ENCODE measurements at regions not wholly inside any gene's neighbourhood (a gene's known extent, or its start where the extent isn't known, plus 50 kb on each side); places are given as distances from the start of the nearest gene placed in this dataset.
"Not testable (repeated sequence)": the region's sequence is repeated elsewhere in the genome, so short reads cannot be mapped to it uniquely, and the experiment has no call there.

- DNase-seq = no peak
Measured at GRCh38 chr15:79608066-79608864, 176.1 kb downstream of the MINAR1 start.

- no peak for DNase-seq
Measured at GRCh38 chr15:79609506-79609905, 177.4 kb downstream of the MINAR1 start.

- no peak for DNase-seq
Measured at GRCh38 chr15:79610021-79610420, 177.9 kb downstream of the MINAR1 start.

GRCh38 chr15:79615754-79616153, 183.6 kb downstream of the MINAR1 start:
- no peak for DNase-seq

- DNase-seq = no peak
Measured at GRCh38 chr15:79617071-79617470, 184.9 kb downstream of the MINAR1 start.

GRCh38 chr15:79620112-79620857, 188.1 kb downstream of the MINAR1 start:
- no peak for DNase-seq

GRCh38 chr15:79621805-79622204, 189.7 kb downstream of the MINAR1 start:
- not testable (repeated sequence) for DNase-seq

GRCh38 chr15:79623488-79623887, 191.4 kb downstream of the MINAR1 start:
- no peak for DNase-seq

- DNase-seq = no peak
Measured at GRCh38 chr15:79629687-79630086, 197.6 kb downstream of the MINAR1 start.

GRCh38 chr15:79632457-79632856, 200.3 kb downstream of the MINAR1 start:
- DNase-seq = no peak

GRCh38 chr15:79635149-79635771, 203.1 kb downstream of the MINAR1 start:
- DNase-seq = no peak

GRCh38 chr15:79635897-79636561, 203.9 kb downstream of the MINAR1 start:
- DNase-seq = no peak

GRCh38 chr15:79640206-79640605, 208.1 kb downstream of the MINAR1 start:
- no peak for DNase-seq

GRCh38 chr15:79641841-79642240, 209.7 kb downstream of the MINAR1 start:
- DNase-seq = no peak

- no peak for DNase-seq
Measured at GRCh38 chr15:79643393-79643792, 211.3 kb downstream of the MINAR1 start.

- DNase-seq = no peak
Measured at GRCh38 chr15:79644091-79644490, 212.0 kb downstream of the MINAR1 start.

- DNase-seq = not testable (repeated sequence)
Measured at GRCh38 chr15:79652972-79653371, 220.8 kb downstream of the MINAR1 start.

GRCh38 chr15:79653533-79653932, 221.4 kb downstream of the MINAR1 start:
- DNase-seq = no peak

- no peak for DNase-seq
Measured at GRCh38 chr15:79656151-79657000, 224.2 kb downstream of the MINAR1 start.

GRCh38 chr15:79657722-79658121, 225.6 kb downstream of the MINAR1 start:
- DNase-seq = no peak

GRCh38 chr15:79659691-79660090, 227.6 kb downstream of the MINAR1 start:
- no peak for DNase-seq

- DNase-seq = no peak
Measured at GRCh38 chr15:79661411-79661810, 229.3 kb downstream of the MINAR1 start.
